ENCODE measurements at regions not wholly inside any gene's neighbourhood (a gene's known extent, or its start where the extent isn't known, plus 50 kb on each side); places are given as distances from the start of the nearest gene placed in this dataset.

DNA sequence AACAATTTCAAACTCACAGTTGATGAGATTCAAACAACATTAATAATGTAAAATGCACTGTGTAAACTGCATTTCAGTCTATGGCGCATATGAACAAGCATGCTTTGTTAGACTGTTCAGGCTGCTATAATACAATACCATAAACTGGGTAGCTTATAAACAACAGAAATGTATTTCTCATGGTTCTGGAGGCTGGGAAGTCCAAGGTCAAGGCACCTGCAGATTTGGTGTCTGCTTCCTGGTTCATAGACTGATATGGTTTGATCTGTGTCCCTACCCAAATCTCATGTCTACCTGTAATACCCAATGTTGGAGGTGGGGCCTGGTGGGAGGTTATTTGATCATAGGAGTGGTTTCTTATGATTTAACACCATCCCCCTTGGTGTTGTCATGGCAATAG is 148.1 kb upstream of the SERPINE2 start:
- Histone ChIP-seq H3K9me3 (ENCODE audit: low read length) (no peaks in the 10 kb centered on the region), H3K27ac (ENCODE audit: low read length) (no peak overlapping the region), H3K9me2 (ENCODE audit: insufficient read depth, low read length) (no peaks in the 10 kb centered on the region), H3K36me3 (ENCODE audit: insufficient read depth, low read length) (no peaks in the 10 kb centered on the region), H2AFZ (ENCODE audit: low read depth, low read length) (no peak overlapping the region), H3K4me3 (ENCODE audit: low read length) (no peak overlapping the region), H4K20me1 (ENCODE audit: insufficient read depth) (no peaks in the 10 kb centered on the region), H3K79me2 (replicated peaks; ENCODE audit: insufficient read depth, low read length) (no peaks in the 10 kb centered on the region), H3K4me2 (ENCODE audit: low read length) (no peak overlapping the region), H3F3A (ENCODE audit: insufficient read depth, low read length, poor library complexity, severe bottlenecking) (no peaks in the 10 kb centered on the region), H3K27me3 (ENCODE audit: insufficient read depth, low read depth, low read length) (no peaks in the 10 kb centered on the region), H3K9ac (ENCODE audit: low read length) (no peak overlapping the region)
- TF ChIP-seq TAF1 (IDR thresholded peaks at IDR 0.05; ENCODE audit: low read depth) (no peak), POLR2AphosphoS5 (IDR thresholded peaks at IDR 0.05) (no peak), EP300 (conservative IDR thresholded peaks at IDR 0.05; ENCODE audit: poor library complexity, severe bottlenecking) (no peak), RAD21 (conservative IDR thresholded peaks at IDR 0.05) (no peak), SMC3 (conservative IDR thresholded peaks at IDR 0.05; ENCODE audit: poor library complexity) (no peak), MXI1 (conservative IDR thresholded peaks at IDR 0.05; ENCODE audit: poor library complexity, severe bottlenecking) (no peak), EZH2 (IDR thresholded peaks at IDR 0.05; ENCODE audit: borderline replicate concordance, insufficient read depth, low read length, poor library complexity, severe bottlenecking) (no peak)
- TF ChIP-seq, protein P1, sequence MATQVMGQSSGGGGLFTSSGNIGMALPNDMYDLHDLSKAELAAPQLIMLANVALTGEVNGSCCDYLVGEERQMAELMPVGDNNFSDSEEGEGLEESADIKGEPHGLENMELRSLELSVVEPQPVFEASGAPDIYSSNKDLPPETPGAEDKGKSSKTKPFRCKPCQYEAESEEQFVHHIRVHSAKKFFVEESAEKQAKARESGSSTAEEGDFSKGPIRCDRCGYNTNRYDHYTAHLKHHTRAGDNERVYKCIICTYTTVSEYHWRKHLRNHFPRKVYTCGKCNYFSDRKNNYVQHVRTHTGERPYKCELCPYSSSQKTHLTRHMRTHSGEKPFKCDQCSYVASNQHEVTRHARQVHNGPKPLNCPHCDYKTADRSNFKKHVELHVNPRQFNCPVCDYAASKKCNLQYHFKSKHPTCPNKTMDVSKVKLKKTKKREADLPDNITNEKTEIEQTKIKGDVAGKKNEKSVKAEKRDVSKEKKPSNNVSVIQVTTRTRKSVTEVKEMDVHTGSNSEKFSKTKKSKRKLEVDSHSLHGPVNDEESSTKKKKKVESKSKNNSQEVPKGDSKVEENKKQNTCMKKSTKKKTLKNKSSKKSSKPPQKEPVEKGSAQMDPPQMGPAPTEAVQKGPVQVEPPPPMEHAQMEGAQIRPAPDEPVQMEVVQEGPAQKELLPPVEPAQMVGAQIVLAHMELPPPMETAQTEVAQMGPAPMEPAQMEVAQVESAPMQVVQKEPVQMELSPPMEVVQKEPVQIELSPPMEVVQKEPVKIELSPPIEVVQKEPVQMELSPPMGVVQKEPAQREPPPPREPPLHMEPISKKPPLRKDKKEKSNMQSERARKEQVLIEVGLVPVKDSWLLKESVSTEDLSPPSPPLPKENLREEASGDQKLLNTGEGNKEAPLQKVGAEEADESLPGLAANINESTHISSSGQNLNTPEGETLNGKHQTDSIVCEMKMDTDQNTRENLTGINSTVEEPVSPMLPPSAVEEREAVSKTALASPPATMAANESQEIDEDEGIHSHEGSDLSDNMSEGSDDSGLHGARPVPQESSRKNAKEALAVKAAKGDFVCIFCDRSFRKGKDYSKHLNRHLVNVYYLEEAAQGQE (IDR thresholded peaks at IDR 0.05; ENCODE audit: borderline replicate concordance): no peak
- TF ChIP-seq, protein P2, sequence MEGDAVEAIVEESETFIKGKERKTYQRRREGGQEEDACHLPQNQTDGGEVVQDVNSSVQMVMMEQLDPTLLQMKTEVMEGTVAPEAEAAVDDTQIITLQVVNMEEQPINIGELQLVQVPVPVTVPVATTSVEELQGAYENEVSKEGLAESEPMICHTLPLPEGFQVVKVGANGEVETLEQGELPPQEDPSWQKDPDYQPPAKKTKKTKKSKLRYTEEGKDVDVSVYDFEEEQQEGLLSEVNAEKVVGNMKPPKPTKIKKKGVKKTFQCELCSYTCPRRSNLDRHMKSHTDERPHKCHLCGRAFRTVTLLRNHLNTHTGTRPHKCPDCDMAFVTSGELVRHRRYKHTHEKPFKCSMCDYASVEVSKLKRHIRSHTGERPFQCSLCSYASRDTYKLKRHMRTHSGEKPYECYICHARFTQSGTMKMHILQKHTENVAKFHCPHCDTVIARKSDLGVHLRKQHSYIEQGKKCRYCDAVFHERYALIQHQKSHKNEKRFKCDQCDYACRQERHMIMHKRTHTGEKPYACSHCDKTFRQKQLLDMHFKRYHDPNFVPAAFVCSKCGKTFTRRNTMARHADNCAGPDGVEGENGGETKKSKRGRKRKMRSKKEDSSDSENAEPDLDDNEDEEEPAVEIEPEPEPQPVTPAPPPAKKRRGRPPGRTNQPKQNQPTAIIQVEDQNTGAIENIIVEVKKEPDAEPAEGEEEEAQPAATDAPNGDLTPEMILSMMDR (IDR thresholded peaks at IDR 0.05; ENCODE audit: poor library complexity, severe bottlenecking): no peak

GRCh38 chr2:224185023-224185601 is 146.0 kb upstream of the SERPINE2 start:
- Histone ChIP-seq H3K9me3 (ENCODE audit: low read length) (no peaks in the 10 kb centered on the region), H3K27me3 (ENCODE audit: insufficient read depth, low read depth, low read length) (no peaks in the 10 kb centered on the region), H3K9ac (ENCODE audit: low read length) (no peak overlapping the region), H3K9me2 (ENCODE audit: insufficient read depth, low read length) (no peaks in the 10 kb centered on the region), H3K4me3 (ENCODE audit: low read length) (no peak overlapping the region), H3K36me3 (ENCODE audit: insufficient read depth, low read length) (no peaks in the 10 kb centered on the region), H3K4me2 (ENCODE audit: low read length) (no peak overlapping the region), H4K20me1 (ENCODE audit: insufficient read depth) (no peaks in the 10 kb centered on the region), H3F3A (ENCODE audit: insufficient read depth, low read length, poor library complexity, severe bottlenecking) (no peaks in the 10 kb centered on the region), H3K79me2 (replicated peaks; ENCODE audit: insufficient read depth, low read length) (no peaks in the 10 kb centered on the region), H3K27ac (ENCODE audit: low read length) (no peak overlapping the region), H2AFZ (ENCODE audit: low read depth, low read length) (no peak overlapping the region)
- TF ChIP-seq EZH2 (IDR thresholded peaks at IDR 0.05; ENCODE audit: borderline replicate concordance, insufficient read depth, low read length, poor library complexity, severe bottlenecking): no peak
- no peak for TF ChIP-seq MXI1 (conservative IDR thresholded peaks at IDR 0.05; ENCODE audit: poor library complexity, severe bottlenecking)
- TF ChIP-seq EP300 (conservative IDR thresholded peaks at IDR 0.05; ENCODE audit: poor library complexity, severe bottlenecking): no peak
- TF ChIP-seq POLR2AphosphoS5 (IDR thresholded peaks at IDR 0.05): no peak
- TF ChIP-seq TAF1 (IDR thresholded peaks at IDR 0.05; ENCODE audit: low read depth): no peak

Data from neural cell (in vitro differentiated cells).